ENCODE measurements at regions not wholly inside any gene's neighbourhood (a gene's known extent, or its start where the extent isn't known, plus 50 kb on each side); places are given as distances from the start of the nearest gene placed in this dataset.
"Not testable (repeated sequence)": the region's sequence is repeated elsewhere in the genome, so short reads cannot be mapped to it uniquely, and the experiment has no call there.

GRCh38 chr4:110424144-110424543, 51.8 kb upstream of the ENPEP start:
- H3K4me1 Mint-ChIP-seq (ENCODE audit: low read depth), result no peaks in the 10 kb centered on the region
- no peak overlapping the region for H3K27ac Mint-ChIP-seq
- no peak for DNase-seq
- ChIA-PET POLR2A (no interaction called here), CTCF (no interaction called here)
- no peaks in the 10 kb centered on the region for H3K9me3 Mint-ChIP-seq
- peaks cover 4% of the 10 kb centered on the region for H3K27me3 Mint-ChIP-seq
- no peaks in the 10 kb centered on the region for H3K36me3 Mint-ChIP-seq
- intact Hi-C loops (cut with micrococcal nuclease), result no loop called here
- H3K4me3 Mint-ChIP-seq, result no peak overlapping the region

- CTCF ChIA-PET, result no interaction called here
- H3K36me3 Mint-ChIP-seq, result no peaks in the 10 kb centered on the region
- intact Hi-C loops (cut with micrococcal nuclease), result no loop called here
- POLR2A ChIA-PET, result no interaction called here
- peaks cover 2% of the 10 kb centered on the region for H3K9me3 Mint-ChIP-seq
- no peak overlapping the region for H3K27ac Mint-ChIP-seq
- H3K27me3 Mint-ChIP-seq, result peaks cover 10% of the 10 kb centered on the region
- no peak overlapping the region for H3K4me3 Mint-ChIP-seq
- H3K4me1 Mint-ChIP-seq (ENCODE audit: low read depth), result no peaks in the 10 kb centered on the region
- no peak for DNase-seq
Observed at GRCh38 chr4:110418641-110419040, 57.3 kb upstream of the ENPEP start.

- Mint-ChIP-seq H3K36me3 (no peaks in the 10 kb centered on the region), H3K27ac (no peak overlapping the region), H3K9me3 (peaks cover 2% of the 10 kb centered on the region), H3K27me3 (peaks cover 10% of the 10 kb centered on the region), H3K4me3 (no peak overlapping the region), H3K4me1 (ENCODE audit: low read depth) (no peaks in the 10 kb centered on the region)
- CTCF ChIA-PET, result no interaction called here
- POLR2A ChIA-PET, result no interaction called here
- no peak for DNase-seq
- intact Hi-C loops (cut with micrococcal nuclease), result no loop called here
Observed at GRCh38 chr4:110417136-110417535, 58.8 kb upstream of the ENPEP start.

GRCh38 chr4:110415478-110415877, 60.5 kb upstream of the ENPEP start:
- peaks cover 9% of the 10 kb centered on the region for H3K27me3 Mint-ChIP-seq
- POLR2A ChIA-PET, result no interaction called here
- H3K4me3 Mint-ChIP-seq, result no peak overlapping the region
- no peaks in the 10 kb centered on the region for H3K36me3 Mint-ChIP-seq
- intact Hi-C loops (cut with micrococcal nuclease), result no loop called here
- no peak for DNase-seq
- CTCF ChIA-PET, result no interaction called here
- H3K27ac Mint-ChIP-seq, result no peak overlapping the region
- H3K4me1 Mint-ChIP-seq (ENCODE audit: low read depth), result no peaks in the 10 kb centered on the region
- H3K9me3 Mint-ChIP-seq, result peaks cover 2% of the 10 kb centered on the region

DNA sequence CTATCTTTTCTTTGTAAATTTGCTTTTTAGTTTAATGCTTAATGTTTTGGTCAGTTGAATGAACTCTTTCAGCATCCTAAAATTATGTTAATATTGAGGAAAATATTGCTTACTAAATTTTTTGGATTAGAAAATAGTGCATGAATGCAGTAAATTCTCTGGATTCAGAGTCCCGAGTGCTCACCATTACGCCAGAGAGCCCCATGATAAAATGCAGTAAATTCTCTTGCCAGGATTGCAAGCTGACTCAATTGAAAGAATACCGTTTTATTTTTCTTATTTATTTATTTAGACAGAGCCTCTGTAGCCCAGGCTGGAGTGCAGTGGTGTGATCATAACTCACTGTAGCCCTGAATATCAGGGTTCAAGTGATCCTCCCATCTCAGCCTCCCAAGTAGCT, 60.9 kb upstream of the ENPEP start:
- POLR2A ChIA-PET, result no interaction called here
- Mint-ChIP-seq H3K27ac (no peak overlapping the region), H3K4me1 (ENCODE audit: low read depth) (no peaks in the 10 kb centered on the region), H3K36me3 (no peaks in the 10 kb centered on the region), H3K9me3 (peaks cover 2% of the 10 kb centered on the region), H3K27me3 (peaks cover 7% of the 10 kb centered on the region), H3K4me3 (no peak overlapping the region)
- intact Hi-C loops (cut with micrococcal nuclease), result no loop called here
- DNase-seq, result no peak
- CTCF ChIA-PET, result no interaction called here

DNA sequence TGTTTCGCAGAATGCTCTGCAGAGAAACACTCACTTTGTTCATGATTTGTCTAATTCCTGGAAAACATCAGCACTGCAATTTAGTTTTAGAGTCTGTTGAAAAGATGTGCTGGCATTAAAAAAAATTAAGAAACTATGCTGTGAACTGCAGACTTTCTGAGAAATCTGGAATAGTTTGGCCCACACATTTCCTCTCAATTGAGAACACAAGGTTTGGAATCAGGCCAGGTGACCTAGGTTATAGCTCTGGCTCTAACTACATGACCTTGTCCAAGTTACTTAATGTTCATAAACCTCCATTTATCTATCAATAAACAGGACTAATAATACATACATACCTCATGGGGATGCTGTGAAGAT, 61.4 kb upstream of the ENPEP start:
- Mint-ChIP-seq H3K36me3 (no peaks in the 10 kb centered on the region), H3K27me3 (peaks cover 7% of the 10 kb centered on the region), H3K9me3 (peaks cover 2% of the 10 kb centered on the region), H3K4me1 (ENCODE audit: low read depth) (no peaks in the 10 kb centered on the region), H3K4me3 (no peak overlapping the region), H3K27ac (no peak overlapping the region)
- ChIA-PET CTCF (no interaction called here), POLR2A (no interaction called here)
- intact Hi-C loops (cut with micrococcal nuclease), result no loop called here
- DNase-seq, result no peak

DNA sequence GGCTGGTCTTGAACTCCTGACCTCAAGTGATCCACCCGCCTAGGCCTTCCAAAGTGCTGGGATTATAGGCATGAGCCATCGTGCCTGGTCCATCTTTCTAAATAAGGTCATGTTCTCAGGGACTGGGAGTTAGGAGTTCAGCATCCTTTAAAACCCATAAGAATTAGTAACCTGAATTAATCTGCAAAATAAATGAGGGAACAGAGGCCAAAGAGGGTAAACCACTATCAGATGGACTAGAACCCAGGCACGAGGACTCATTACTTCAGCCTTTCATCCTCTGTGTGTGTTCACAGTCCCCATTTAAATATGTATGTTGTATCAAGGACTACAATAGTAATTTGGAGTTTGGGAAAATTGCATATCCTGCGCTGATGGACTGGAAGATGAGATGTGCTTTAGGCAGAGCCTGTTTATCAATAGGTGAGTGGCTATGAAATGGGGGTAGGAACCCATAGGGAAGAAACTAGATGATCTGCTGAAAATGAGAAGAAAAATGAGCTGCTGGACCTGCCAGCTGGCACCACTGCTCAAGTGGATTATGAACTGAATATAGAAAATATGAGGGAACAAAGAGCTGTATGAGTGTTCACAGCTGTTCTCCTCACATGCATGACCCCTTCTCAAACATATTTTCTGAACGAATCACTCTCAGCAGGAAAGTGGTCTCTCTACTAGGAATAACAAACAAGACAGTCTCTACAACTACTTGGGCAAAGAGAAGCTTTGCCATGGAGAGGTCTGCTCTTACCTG, 62.0 kb upstream of the ENPEP start:
- H3K27ac Mint-ChIP-seq; POLR2A ChIA-PET; CTCF ChIA-PET; H3K4me3 Mint-ChIP-seq; H3K27me3 Mint-ChIP-seq; H3K9me3 Mint-ChIP-seq; H3K36me3 Mint-ChIP-seq; intact Hi-C loops (cut with micrococcal nuclease); DNase-seq; H3K4me1 Mint-ChIP-seq (ENCODE audit: low read depth): not testable (repeated sequence)

- no peak overlapping the region for H3K4me3 Mint-ChIP-seq
- ChIA-PET CTCF (no interaction called here), POLR2A (no interaction called here)
- H3K27me3 Mint-ChIP-seq, result peaks cover 7% of the 10 kb centered on the region
- H3K27ac Mint-ChIP-seq, result no peak overlapping the region
- no peaks in the 10 kb centered on the region for H3K36me3 Mint-ChIP-seq
- intact Hi-C loops (cut with micrococcal nuclease), result no loop called here
- H3K4me1 Mint-ChIP-seq (ENCODE audit: low read depth), result no peaks in the 10 kb centered on the region
- no peaks in the 10 kb centered on the region for H3K9me3 Mint-ChIP-seq
- no peak for DNase-seq
Observed at GRCh38 chr4:110412354-110413065, 63.4 kb upstream of the ENPEP start.

- POLR2A ChIA-PET, result no interaction called here
- intact Hi-C loops (cut with micrococcal nuclease), result no loop called here
- Mint-ChIP-seq H3K36me3 (no peaks in the 10 kb centered on the region), H3K27ac (no peak overlapping the region), H3K9me3 (no peaks in the 10 kb centered on the region), H3K4me3 (no peak overlapping the region), H3K27me3 (peaks cover 7% of the 10 kb centered on the region), H3K4me1 (ENCODE audit: low read depth) (no peaks in the 10 kb centered on the region)
- no peak for DNase-seq
- CTCF ChIA-PET, result no interaction called here
Observed at GRCh38 chr4:110411574-110412011, 64.4 kb upstream of the ENPEP start.

DNA sequence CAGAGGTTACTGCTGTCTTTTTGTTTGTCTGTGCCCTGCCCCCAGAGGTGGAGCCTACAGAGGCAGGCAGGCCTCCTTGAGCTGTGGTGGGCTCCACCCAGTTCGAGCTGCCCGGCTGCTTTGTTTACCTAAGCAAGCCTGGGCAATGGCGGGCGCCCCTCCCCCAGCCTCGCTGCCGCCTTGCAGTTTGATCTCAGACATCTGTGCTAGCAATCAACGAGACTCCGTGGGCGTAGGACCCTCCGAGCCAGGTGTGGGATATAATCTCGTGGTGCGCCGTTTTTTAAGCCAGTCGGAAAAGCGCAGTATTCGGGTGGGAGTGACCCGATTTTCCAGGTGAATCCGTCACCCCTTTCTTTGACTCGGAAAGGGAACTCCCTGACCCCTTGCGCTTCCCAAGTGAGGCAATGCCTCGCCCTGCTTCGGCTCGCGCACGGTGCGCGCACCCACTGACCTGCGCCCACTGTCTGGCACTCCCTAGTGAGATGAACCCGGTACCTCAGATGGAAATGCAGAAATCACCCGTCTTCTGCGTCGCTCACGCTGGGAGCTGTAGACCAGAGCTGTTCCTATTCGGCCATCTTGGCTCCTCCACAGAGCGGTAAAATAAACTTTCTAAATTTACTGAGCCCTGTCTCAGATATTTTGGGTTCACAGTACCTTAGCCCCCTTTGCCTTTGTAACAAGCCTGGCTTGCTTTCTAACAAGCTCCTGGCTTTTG, 64.9 kb upstream of the ENPEP start:
- H3K27me3 Mint-ChIP-seq, POLR2A ChIA-PET: not testable (repeated sequence)

GRCh38 chr4:110400086-110400485, 75.9 kb upstream of the ENPEP start:
- POLR2A ChIA-PET, result no interaction called here
- H3K36me3 Mint-ChIP-seq, result no peaks in the 10 kb centered on the region
- DNase-seq, result no peak
- intact Hi-C loops (cut with micrococcal nuclease), result no loop called here
- H3K9me3 Mint-ChIP-seq, result no peaks in the 10 kb centered on the region
- no peaks in the 10 kb centered on the region for H3K27me3 Mint-ChIP-seq
- CTCF ChIA-PET, result no interaction called here
- H3K4me1 Mint-ChIP-seq (ENCODE audit: low read depth), result no peaks in the 10 kb centered on the region
- H3K4me3 Mint-ChIP-seq, result no peak overlapping the region
- no peak overlapping the region for H3K27ac Mint-ChIP-seq

More for the DNA sequence above, 64.9 kb upstream of the ENPEP start:
- intact Hi-C loops (cut with micrococcal nuclease); CTCF ChIA-PET; H3K27ac Mint-ChIP-seq; DNase-seq; H3K4me3 Mint-ChIP-seq; H3K36me3 Mint-ChIP-seq; H3K9me3 Mint-ChIP-seq; H3K4me1 Mint-ChIP-seq (ENCODE audit: low read depth): not testable (repeated sequence)

- H3K4me1 Mint-ChIP-seq (ENCODE audit: low read depth); DNase-seq; intact Hi-C loops (cut with micrococcal nuclease); CTCF ChIA-PET; H3K4me3 Mint-ChIP-seq; H3K36me3 Mint-ChIP-seq; H3K27ac Mint-ChIP-seq; POLR2A ChIA-PET; H3K9me3 Mint-ChIP-seq; H3K27me3 Mint-ChIP-seq: not testable (repeated sequence)
Observed at GRCh38 chr4:110399046-110399445, 76.9 kb upstream of the ENPEP start.

DNA sequence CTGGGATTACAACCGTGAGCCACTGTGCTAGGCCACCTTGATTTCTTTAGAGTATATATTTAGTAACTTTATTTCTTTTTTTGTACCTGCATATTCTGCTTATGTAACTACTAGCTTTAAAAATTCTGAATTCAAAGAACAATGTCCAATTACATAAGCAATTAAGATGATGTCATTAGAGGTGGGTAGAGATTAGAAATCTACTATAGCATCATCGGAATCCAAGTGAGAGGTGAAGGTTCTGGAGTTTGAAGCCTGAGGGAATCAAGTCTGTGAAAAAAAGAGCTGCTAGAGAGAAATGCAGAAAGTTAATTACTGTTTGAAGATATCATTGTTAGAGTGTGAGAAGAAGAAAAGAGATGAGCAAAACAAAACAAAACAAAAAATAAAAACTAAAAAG, 79.0 kb upstream of the ENPEP start:
- Mint-ChIP-seq H3K4me1 (ENCODE audit: low read depth) (no peaks in the 10 kb centered on the region), H3K4me3 (no peak overlapping the region), H3K27me3 (peaks cover 6% of the 10 kb centered on the region), H3K27ac (no peak overlapping the region), H3K9me3 (no peaks in the 10 kb centered on the region), H3K36me3 (no peaks in the 10 kb centered on the region)
- intact Hi-C loops (cut with micrococcal nuclease), result no loop called here
- ChIA-PET CTCF (no interaction called here), POLR2A (no interaction called here)
- DNase-seq, result no peak

Measured in activated CD4-positive, alpha-beta memory T cell treated with anti-CD3 and anti-CD28 coated beads for 36 hours (primary cell).